PC-3 (cell line): ENCODE measurements at regions not wholly inside any gene's neighbourhood (a gene's known extent, or its start where the extent isn't known, plus 50 kb on each side); places are given as distances from the start of the nearest gene placed in this dataset.

Experiments used
- ATAC-seq: fragments of 200-7000 bp; cut with Tn5 transposase; 2 replicates; pipeline ENCODE4 v1.9.1; 2020; ENCODE audit warnings: mild to moderate bottlenecking, moderate library complexity
- BruUV-seq: library from RNA; stranded (reverse); fragments of 400-500 nt; replicated peaks from 2 replicates; lab custom pipeline; 2021; lab: Mats Ljungman, UMichigan
- CTCF ChIA-PET: fragments of 300-600 bp; sonication (Branson Sonifier 250); formaldehyde crosslinking; loops from one replicate; lab custom pipeline; 2022; ENCODE audit warnings: antibody characterized with exemption; lab: Charles Lee
- POLR2A ChIA-PET: fragments of 300-600 bp; sonication (Branson Sonifier 250); formaldehyde crosslinking; loops from one replicate; lab custom pipeline; 2022; ENCODE audit warnings: antibody characterized with exemption; ENCODE audit not compliant: unreplicated experiment; lab: Charles Lee
- DNase-seq: peaks from one replicate; pipeline ENCODE4 v3.0.0-alpha.2; 2015
- H2AFZ ChIP-seq: fragments of 300-600 bp; sonication (generic); 2 replicates; pipeline ENCODE4 v1.6.0; 2016; ENCODE audit warnings: antibody characterized with exemption, low read length
- H3F3A ChIP-seq: fragments of 300-600 bp; sonication (generic); one replicate; pipeline ENCODE4 v1.6.0; 2017; ENCODE audit warnings: antibody characterized with exemption, low read length, control low read depth, mild to moderate bottlenecking; ENCODE audit not compliant: unreplicated experiment
- H3K27ac ChIP-seq: fragments of 300-600 bp; sonication (generic); 2 replicates; pipeline ENCODE4 v1.5.1; 2016; ENCODE audit warnings: mild to moderate bottlenecking, low read length
- H3K27me3 ChIP-seq: fragments of 300-600 bp; sonication (generic); 2 replicates; pipeline ENCODE4 v1.6.1; 2016; ENCODE audit warnings: low read length, mixed read lengths
- H3K36me3 ChIP-seq: fragments of 300-600 bp; sonication (generic); 2 replicates; pipeline ENCODE4 v1.6.1; 2016; ENCODE audit warnings: low read depth, mixed run types, low read length, mixed read lengths
- H3K4me1 ChIP-seq: fragments of 300-600 bp; sonication (generic); 2 replicates; pipeline ENCODE4 v1.5.1; 2016; ENCODE audit warnings: low read length; ENCODE audit not compliant: insufficient read depth
- H3K4me2 ChIP-seq: fragments of 300-600 bp; sonication (generic); 2 replicates; pipeline ENCODE4 v1.6.0; 2016; ENCODE audit warnings: low read length
- H3K4me3 ChIP-seq: fragments of 300-600 bp; sonication (generic); 2 replicates; pipeline ENCODE4 v1.5.1; 2016; ENCODE audit warnings: mild to moderate bottlenecking, low read length, mixed read lengths
- H3K79me2 ChIP-seq: fragments of 300-600 bp; sonication (generic); 2 replicates; pipeline ENCODE4 v1.6.1; 2017; ENCODE audit warnings: low read length, mixed read lengths
- H3K9ac ChIP-seq: fragments of 300-600 bp; sonication (generic); 2 replicates; pipeline ENCODE4 v1.6.0; 2016; ENCODE audit warnings: mild to moderate bottlenecking, low read length
- H3K9me2 ChIP-seq: fragments of 300-600 bp; sonication (generic); replicated peaks from 2 replicates; pipeline ENCODE4 v1.6.1; 2016; ENCODE audit warnings: mixed run types, low read length, mixed read lengths
- H3K9me3 ChIP-seq: fragments of 300-600 bp; sonication (generic); 2 replicates; pipeline ENCODE4 v1.6.1; 2016; ENCODE audit warnings: low read length, mixed read lengths
- H4K20me1 ChIP-seq: fragments of 300-600 bp; sonication (generic); 2 replicates; pipeline ENCODE4 v1.6.1; 2016; ENCODE audit warnings: low read length, mixed read lengths
- CTCF ChIP-seq: fragments of 300-600 bp; sonication (generic); conservative IDR thresholded peaks from 2 replicates; pipeline ENCODE4 v1.5.1; 2017; ENCODE audit warnings: antibody characterized with exemption, low read depth, mild to moderate bottlenecking, low read length
- EZH2 ChIP-seq: fragments of 300-600 bp; sonication (generic); IDR thresholded peaks from one replicate; pipeline ENCODE4 v1.6.1; 2017; ENCODE audit warnings: antibody characterized with exemption, mild to moderate bottlenecking, low read length; ENCODE audit not compliant: unreplicated experiment
- EZH2phosphoT487 ChIP-seq: fragments of 300-600 bp; sonication (generic); IDR thresholded peaks from 2 replicates; pipeline ENCODE4 v1.6.1; 2018; ENCODE audit warnings: mild to moderate bottlenecking, antibody characterized with exemption, low read length, borderline replicate concordance
- intact Hi-C: fragments of 100-400 bp; cut with micrococcal nuclease; formaldehyde crosslinking; loops from 2 replicates; pipeline ENCODE4 v1.9.0; 2023

GRCh38 chr13:40383132-40383531 lies 283.3 kb downstream of the FOXO1 start:
- ChIA-PET CTCF (no interaction called here), POLR2A (no interaction called here)
- H3K9me3 ChIP-seq: no peaks in the 10 kb centered on the region
- no peaks in the 10 kb centered on the region for H3K9me2 ChIP-seq
- no peak overlapping the region for H3K4me2 ChIP-seq
- H4K20me1 ChIP-seq: no peaks in the 10 kb centered on the region
- H3K27ac ChIP-seq: no peak overlapping the region
- no peaks in the 10 kb centered on the region for H3K79me2 ChIP-seq
- no TSS peak for BruUV-seq
- H2AFZ ChIP-seq: 0 out of 2 replicates have a peak overlapping the region, but pooled peaks have one; percentile 34
- H3K9ac ChIP-seq: no peak overlapping the region
- no peaks in the 10 kb centered on the region for H3K4me1 ChIP-seq
- no peaks in the 10 kb centered on the region for H3F3A ChIP-seq
- TF ChIP-seq EZH2 (no peak), CTCF (no peak), EZH2phosphoT487 (no peak)
- no peaks in the 10 kb centered on the region for H3K36me3 ChIP-seq
- ATAC-seq: peak; percentile 42
- H3K27me3 ChIP-seq: no peaks in the 10 kb centered on the region
- DNase-seq: peak; percentile 22
- no peak overlapping the region for H3K4me3 ChIP-seq
- intact Hi-C loops: no loop called here

- Histone ChIP-seq H3K4me3 (no peak overlapping the region), H3K9me2 (no peaks in the 10 kb centered on the region), H3F3A (no peaks in the 10 kb centered on the region), H3K79me2 (no peaks in the 10 kb centered on the region), H2AFZ (no peak overlapping the region), H4K20me1 (no peaks in the 10 kb centered on the region), H3K9me3 (no peaks in the 10 kb centered on the region), H3K36me3 (no peaks in the 10 kb centered on the region), H3K27ac (no peak overlapping the region), H3K9ac (no peak overlapping the region), H3K4me2 (no peak overlapping the region), H3K4me1 (peaks cover 6% of the 10 kb centered on the region), H3K27me3 (no peaks in the 10 kb centered on the region)
- TF ChIP-seq EZH2phosphoT487 (no peak), CTCF (no peak)
- ATAC-seq (no peak), DNase-seq (no peak)
- CTCF ChIA-PET: no interaction called here
- intact Hi-C loops: no loop called here
- BruUV-seq: no TSS peak
- POLR2A ChIA-PET: no interaction called here
Measured at GRCh38 chr13:40383885-40384284, 282.6 kb downstream of the FOXO1 start.

GRCh38 chr13:40384976-40385857 lies 281.2 kb downstream of the FOXO1 start:
- no peaks in the 10 kb centered on the region for H3K27me3 ChIP-seq
- peaks cover 9% of the 10 kb centered on the region for H3K4me1 ChIP-seq
- TF ChIP-seq EZH2 (no peak), CTCF (no peak), EZH2phosphoT487 (no peak)
- DNase-seq (no peak), ATAC-seq (no peak)
- H3F3A ChIP-seq: no peaks in the 10 kb centered on the region
- no peaks in the 10 kb centered on the region for H3K9me3 ChIP-seq
- no peak overlapping the region for H3K9ac ChIP-seq
- POLR2A ChIA-PET: no interaction called here
- BruUV-seq: no TSS peak
- CTCF ChIA-PET: no interaction called here
- no peaks in the 10 kb centered on the region for H4K20me1 ChIP-seq
- H3K36me3 ChIP-seq: no peaks in the 10 kb centered on the region
- H3K4me3 ChIP-seq: no peak overlapping the region
- no peak overlapping the region for H2AFZ ChIP-seq
- intact Hi-C loops: no loop called here
- no peak overlapping the region for H3K4me2 ChIP-seq
- no peaks in the 10 kb centered on the region for H3K79me2 ChIP-seq
- H3K9me2 ChIP-seq: no peaks in the 10 kb centered on the region
- no peak overlapping the region for H3K27ac ChIP-seq
